ENCODE measurements at regions not wholly inside any gene's neighbourhood (a gene's known extent, or its start where the extent isn't known, plus 50 kb on each side); places are given as distances from the start of the nearest gene placed in this dataset.
A peak's percentile ranks its signal among the peaks of the same experiment; 100 is the strongest.

DNA sequence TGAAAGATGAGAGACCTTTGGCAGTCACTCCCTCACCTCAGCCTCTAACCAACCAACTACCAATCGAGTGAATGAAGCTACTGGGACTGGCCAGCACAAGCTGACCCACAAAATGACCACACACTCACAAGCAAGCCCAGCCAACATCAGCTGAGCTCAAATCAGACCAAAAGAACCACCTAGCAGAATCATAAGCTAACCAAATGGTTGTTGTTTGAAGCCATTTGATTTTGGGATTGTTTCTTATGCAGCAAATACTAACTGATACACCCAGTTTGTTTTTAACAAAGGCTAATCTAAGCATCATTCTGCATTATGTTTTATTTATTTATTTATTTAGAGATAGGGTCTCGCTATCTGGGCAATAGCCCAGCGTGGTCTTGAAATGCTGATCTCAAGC, 310.4 kb downstream of the SETD4 start:
- no peak overlapping the region for H3K4me3 ChIP-seq (replicated peaks; ENCODE audit: insufficient read depth, low read length)
- TF ChIP-seq, protein P1, sequence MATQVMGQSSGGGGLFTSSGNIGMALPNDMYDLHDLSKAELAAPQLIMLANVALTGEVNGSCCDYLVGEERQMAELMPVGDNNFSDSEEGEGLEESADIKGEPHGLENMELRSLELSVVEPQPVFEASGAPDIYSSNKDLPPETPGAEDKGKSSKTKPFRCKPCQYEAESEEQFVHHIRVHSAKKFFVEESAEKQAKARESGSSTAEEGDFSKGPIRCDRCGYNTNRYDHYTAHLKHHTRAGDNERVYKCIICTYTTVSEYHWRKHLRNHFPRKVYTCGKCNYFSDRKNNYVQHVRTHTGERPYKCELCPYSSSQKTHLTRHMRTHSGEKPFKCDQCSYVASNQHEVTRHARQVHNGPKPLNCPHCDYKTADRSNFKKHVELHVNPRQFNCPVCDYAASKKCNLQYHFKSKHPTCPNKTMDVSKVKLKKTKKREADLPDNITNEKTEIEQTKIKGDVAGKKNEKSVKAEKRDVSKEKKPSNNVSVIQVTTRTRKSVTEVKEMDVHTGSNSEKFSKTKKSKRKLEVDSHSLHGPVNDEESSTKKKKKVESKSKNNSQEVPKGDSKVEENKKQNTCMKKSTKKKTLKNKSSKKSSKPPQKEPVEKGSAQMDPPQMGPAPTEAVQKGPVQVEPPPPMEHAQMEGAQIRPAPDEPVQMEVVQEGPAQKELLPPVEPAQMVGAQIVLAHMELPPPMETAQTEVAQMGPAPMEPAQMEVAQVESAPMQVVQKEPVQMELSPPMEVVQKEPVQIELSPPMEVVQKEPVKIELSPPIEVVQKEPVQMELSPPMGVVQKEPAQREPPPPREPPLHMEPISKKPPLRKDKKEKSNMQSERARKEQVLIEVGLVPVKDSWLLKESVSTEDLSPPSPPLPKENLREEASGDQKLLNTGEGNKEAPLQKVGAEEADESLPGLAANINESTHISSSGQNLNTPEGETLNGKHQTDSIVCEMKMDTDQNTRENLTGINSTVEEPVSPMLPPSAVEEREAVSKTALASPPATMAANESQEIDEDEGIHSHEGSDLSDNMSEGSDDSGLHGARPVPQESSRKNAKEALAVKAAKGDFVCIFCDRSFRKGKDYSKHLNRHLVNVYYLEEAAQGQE (IDR thresholded peaks at IDR 0.05; ENCODE audit: insufficient replicate concordance, low read depth), result no peak
- no peak for TF ChIP-seq GABPA (IDR thresholded peaks at IDR 0.05; ENCODE audit: low read depth)
- TF ChIP-seq, protein P2, sequence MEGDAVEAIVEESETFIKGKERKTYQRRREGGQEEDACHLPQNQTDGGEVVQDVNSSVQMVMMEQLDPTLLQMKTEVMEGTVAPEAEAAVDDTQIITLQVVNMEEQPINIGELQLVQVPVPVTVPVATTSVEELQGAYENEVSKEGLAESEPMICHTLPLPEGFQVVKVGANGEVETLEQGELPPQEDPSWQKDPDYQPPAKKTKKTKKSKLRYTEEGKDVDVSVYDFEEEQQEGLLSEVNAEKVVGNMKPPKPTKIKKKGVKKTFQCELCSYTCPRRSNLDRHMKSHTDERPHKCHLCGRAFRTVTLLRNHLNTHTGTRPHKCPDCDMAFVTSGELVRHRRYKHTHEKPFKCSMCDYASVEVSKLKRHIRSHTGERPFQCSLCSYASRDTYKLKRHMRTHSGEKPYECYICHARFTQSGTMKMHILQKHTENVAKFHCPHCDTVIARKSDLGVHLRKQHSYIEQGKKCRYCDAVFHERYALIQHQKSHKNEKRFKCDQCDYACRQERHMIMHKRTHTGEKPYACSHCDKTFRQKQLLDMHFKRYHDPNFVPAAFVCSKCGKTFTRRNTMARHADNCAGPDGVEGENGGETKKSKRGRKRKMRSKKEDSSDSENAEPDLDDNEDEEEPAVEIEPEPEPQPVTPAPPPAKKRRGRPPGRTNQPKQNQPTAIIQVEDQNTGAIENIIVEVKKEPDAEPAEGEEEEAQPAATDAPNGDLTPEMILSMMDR (IDR thresholded peaks at IDR 0.05; ENCODE audit: insufficient read depth, low read length), result no peak
- TF ChIP-seq POLR2AphosphoS5 (IDR thresholded peaks at IDR 0.05; ENCODE audit: low read depth), result no peak
- no peak for TF ChIP-seq SPI1 (IDR thresholded peaks at IDR 0.05; ENCODE audit: borderline replicate concordance, low read depth)
- no peak overlapping the region for H3K27ac ChIP-seq (replicated peaks)
- H3K27me3 ChIP-seq (ENCODE audit: insufficient read depth, poor library complexity, severe bottlenecking), result peaks cover 5% of the 10 kb centered on the region
- no peak for DNase-seq (ENCODE audit: low read depth in 1 of 2, low spot score in 1 of 2)

DNA sequence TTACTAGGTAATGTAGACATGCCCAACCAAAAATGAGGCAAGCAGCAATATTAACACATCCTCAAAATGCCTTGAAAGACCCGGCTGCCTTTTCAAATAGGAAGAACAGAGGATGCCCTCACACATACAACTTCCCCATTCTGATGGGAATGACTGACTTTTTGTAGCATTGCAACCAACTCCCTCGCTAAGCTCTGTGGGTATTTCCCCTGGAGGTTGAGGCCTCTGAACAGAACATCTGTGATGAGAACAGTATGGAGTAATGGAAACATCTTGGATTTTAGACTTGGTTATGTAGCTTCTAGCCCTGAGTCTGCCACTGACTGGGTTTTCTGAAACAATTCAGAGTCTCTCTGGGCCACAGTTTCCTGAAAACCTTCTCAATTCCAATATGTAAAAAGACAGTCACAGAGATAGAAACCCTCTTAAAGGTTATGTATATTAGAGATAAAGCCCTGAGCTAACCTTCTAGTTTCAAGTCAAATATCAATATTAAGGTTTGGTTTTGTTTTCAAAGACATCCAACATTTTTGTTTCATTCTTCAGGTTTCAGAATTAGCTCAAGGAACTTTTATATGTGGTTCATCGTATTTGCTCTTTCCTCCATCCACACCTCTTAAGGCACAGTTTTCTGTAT, 311.5 kb downstream of the SETD4 start:
- no peak for TF ChIP-seq GABPA (IDR thresholded peaks at IDR 0.05; ENCODE audit: low read depth)
- TF ChIP-seq, protein P1 (IDR thresholded peaks at IDR 0.05; ENCODE audit: insufficient replicate concordance, low read depth), result no peak
- TF ChIP-seq, protein P2 (IDR thresholded peaks at IDR 0.05; ENCODE audit: insufficient read depth, low read length), result no peak
- no peak for TF ChIP-seq POLR2AphosphoS5 (IDR thresholded peaks at IDR 0.05; ENCODE audit: low read depth)
- H3K4me3 ChIP-seq (replicated peaks; ENCODE audit: insufficient read depth, low read length), result no peak overlapping the region
- H3K27me3 ChIP-seq (ENCODE audit: insufficient read depth, poor library complexity, severe bottlenecking), result peaks cover 2% of the 10 kb centered on the region
- no peak overlapping the region for H3K27ac ChIP-seq (replicated peaks)
- DNase-seq (ENCODE audit: low read depth in 1 of 2, low spot score in 1 of 2), result peak in 1 of 2 experiments; percentile 35

DNA sequence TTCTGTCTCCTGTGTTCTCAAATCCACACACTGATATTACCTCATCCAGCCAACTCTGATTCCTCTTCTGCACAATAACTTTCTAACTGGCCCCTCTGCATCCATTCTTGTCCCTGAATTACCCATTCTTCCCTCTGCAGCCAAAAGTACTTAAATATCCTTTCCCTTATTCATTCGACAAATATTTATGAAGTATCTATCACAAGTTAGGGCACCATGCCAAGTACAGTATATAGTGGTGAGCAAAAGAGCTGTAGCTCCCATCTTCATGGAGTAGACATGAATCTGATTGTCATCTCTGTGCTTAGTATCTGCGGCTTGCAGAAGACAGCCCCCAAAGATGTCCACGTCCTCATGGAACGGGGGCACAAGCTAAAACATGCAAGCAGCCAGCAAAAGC, 316.8 kb downstream of the SETD4 start:
- no peak for DNase-seq (ENCODE audit: low read depth in 1 of 2, low spot score in 1 of 2)
- TF ChIP-seq SPI1 (IDR thresholded peaks at IDR 0.05; ENCODE audit: borderline replicate concordance, low read depth) (no peak), GABPA (IDR thresholded peaks at IDR 0.05; ENCODE audit: low read depth) (no peak), POLR2AphosphoS5 (IDR thresholded peaks at IDR 0.05; ENCODE audit: low read depth) (no peak)
- TF ChIP-seq, protein P2 (IDR thresholded peaks at IDR 0.05; ENCODE audit: insufficient read depth, low read length), result no peak
- TF ChIP-seq, protein P1 (IDR thresholded peaks at IDR 0.05; ENCODE audit: insufficient replicate concordance, low read depth), result no peak
- no peaks in the 10 kb centered on the region for H3K27me3 ChIP-seq (ENCODE audit: insufficient read depth, poor library complexity, severe bottlenecking)
- no peak overlapping the region for H3K27ac ChIP-seq (replicated peaks)
- H3K4me3 ChIP-seq (replicated peaks; ENCODE audit: insufficient read depth, low read length), result no peak overlapping the region

Data from HL-60 (cell line).